HG03280 (cell line): ENCODE measurements at regions not wholly inside any gene's neighbourhood (a gene's known extent, or its start where the extent isn't known, plus 50 kb on each side); places are given as distances from the start of the nearest gene placed in this dataset.

Source experiments
- ATAC-seq: cut with Tn5 transposase; IDR thresholded peaks from one replicate; pipeline ENCODE4 v1.9.1; 2021; ENCODE audit warnings: mild to moderate bottlenecking, moderate library complexity; ENCODE audit not compliant: unreplicated experiment

GRCh38 chr2:193966590-193966989, 1690.4 kb upstream of the SLC39A10 start:
- no peak for ATAC-seq

GRCh38 chr2:193965263-193965662, 1691.8 kb upstream of the SLC39A10 start:
- ATAC-seq = no peak

GRCh38 chr2:193963472-193964119, 1693.4 kb upstream of the SLC39A10 start:
- ATAC-seq = peak; percentile 47

- ATAC-seq = no peak
Observed at GRCh38 chr2:193946806-193947205, 1710.2 kb upstream of the SLC39A10 start.

GRCh38 chr2:193943406-193943960, 1713.5 kb upstream of the SLC39A10 start:
- ATAC-seq = no peak

- no peak for ATAC-seq
Observed at GRCh38 chr2:193935114-193935513, 1721.9 kb upstream of the SLC39A10 start.

GRCh38 chr2:193929131-193929530, 1727.9 kb upstream of the SLC39A10 start:
- ATAC-seq = no peak

GRCh38 chr2:193907561-193907960, 1712.8 kb upstream of the TMEFF2 start:
- no peak for ATAC-seq

- no peak for ATAC-seq
Observed at GRCh38 chr2:193900292-193900691, 1705.6 kb upstream of the TMEFF2 start.

- no peak for ATAC-seq
Observed at GRCh38 chr2:193895226-193895625, 1700.5 kb upstream of the TMEFF2 start.

GRCh38 chr2:193894081-193894480, 1699.3 kb upstream of the TMEFF2 start:
- ATAC-seq = no peak

- ATAC-seq = no peak
Observed at GRCh38 chr2:193891023-193891422, 1696.3 kb upstream of the TMEFF2 start.

GRCh38 chr2:193885419-193885818, 1690.7 kb upstream of the TMEFF2 start:
- ATAC-seq = no peak

GRCh38 chr2:193883820-193884219, 1689.1 kb upstream of the TMEFF2 start:
- no peak for ATAC-seq

- ATAC-seq = no peak
Observed at GRCh38 chr2:193876980-193877379, 1682.2 kb upstream of the TMEFF2 start.

- no peak for ATAC-seq
Observed at GRCh38 chr2:193869564-193869963, 1674.8 kb upstream of the TMEFF2 start.

- no peak for ATAC-seq
Observed at GRCh38 chr2:193868833-193869232, 1674.1 kb upstream of the TMEFF2 start.

- no peak for ATAC-seq
Observed at GRCh38 chr2:193868132-193868531, 1673.4 kb upstream of the TMEFF2 start.

- no peak for ATAC-seq
Observed at GRCh38 chr2:193867454-193867853, 1672.7 kb upstream of the TMEFF2 start.

GRCh38 chr2:193861557-193861956, 1666.8 kb upstream of the TMEFF2 start:
- ATAC-seq = no peak

GRCh38 chr2:193847991-193848390, 1653.3 kb upstream of the TMEFF2 start:
- no peak for ATAC-seq

- ATAC-seq = no peak
Observed at GRCh38 chr2:193847130-193847529, 1652.4 kb upstream of the TMEFF2 start.

- no peak for ATAC-seq
Observed at GRCh38 chr2:193845604-193846003, 1650.9 kb upstream of the TMEFF2 start.
